HG02981 (cell line): ENCODE measurements at regions not wholly inside any gene's neighbourhood (a gene's known extent, or its start where the extent isn't known, plus 50 kb on each side); places are given as distances from the start of the nearest gene placed in this dataset.

Experiments used
- ATAC-seq: cut with Tn5 transposase; IDR thresholded peaks from one replicate; pipeline ENCODE4 v1.9.1; 2021; ENCODE audit warnings: mild to moderate bottlenecking, moderate library complexity; ENCODE audit not compliant: unreplicated experiment

GRCh38 chr6:113170454-113170853 is 686.7 kb upstream of the MARCKS start:
- ATAC-seq = no peak

GRCh38 chr6:113171882-113172281 is 685.3 kb upstream of the MARCKS start:
- ATAC-seq = no peak

GRCh38 chr6:113172531-113172966 is 684.6 kb upstream of the MARCKS start:
- no peak for ATAC-seq

GRCh38 chr6:113178349-113178748 is 678.8 kb upstream of the MARCKS start:
- no peak for ATAC-seq

GRCh38 chr6:113181164-113181563 is 676.0 kb upstream of the MARCKS start:
- ATAC-seq = no peak

- no peak for ATAC-seq
Measured at GRCh38 chr6:113182370-113183141, 674.6 kb upstream of the MARCKS start.

GRCh38 chr6:113184291-113184690 is 672.9 kb upstream of the MARCKS start:
- ATAC-seq = no peak

- ATAC-seq = no peak
Measured at GRCh38 chr6:113184736-113185135, 672.4 kb upstream of the MARCKS start.

- ATAC-seq = no peak
Measured at GRCh38 chr6:113185299-113185698, 671.8 kb upstream of the MARCKS start.

- ATAC-seq = no peak
Measured at GRCh38 chr6:113187661-113188060, 669.5 kb upstream of the MARCKS start.

- ATAC-seq = no peak
Measured at GRCh38 chr6:113188962-113189361, 668.2 kb upstream of the MARCKS start.

- no peak for ATAC-seq
Measured at GRCh38 chr6:113190170-113190569, 667.0 kb upstream of the MARCKS start.

GRCh38 chr6:113194090-113194489 is 663.1 kb upstream of the MARCKS start:
- ATAC-seq = no peak

- ATAC-seq = no peak
Measured at GRCh38 chr6:113202852-113203714, 654.1 kb upstream of the MARCKS start.

GRCh38 chr6:113203715-113204110 is 653.4 kb upstream of the MARCKS start:
- ATAC-seq = no peak

GRCh38 chr6:113205553-113205952 is 651.6 kb upstream of the MARCKS start:
- no peak for ATAC-seq

- ATAC-seq = no peak
Measured at GRCh38 chr6:113208726-113209125, 648.4 kb upstream of the MARCKS start.

GRCh38 chr6:113209315-113209714 is 647.8 kb upstream of the MARCKS start:
- no peak for ATAC-seq

- no peak for ATAC-seq
Measured at GRCh38 chr6:113211170-113211569, 646.0 kb upstream of the MARCKS start.

GRCh38 chr6:113219783-113220182 is 637.4 kb upstream of the MARCKS start:
- ATAC-seq = no peak

- ATAC-seq = no peak
Measured at GRCh38 chr6:113220832-113221231, 636.3 kb upstream of the MARCKS start.

- ATAC-seq = no peak
Measured at GRCh38 chr6:113221850-113222249, 635.3 kb upstream of the MARCKS start.
